WTC11 (cell line): ENCODE measurements at regions not wholly inside any gene's neighbourhood (a gene's known extent, or its start where the extent isn't known, plus 50 kb on each side); places are given as distances from the start of the nearest gene placed in this dataset.

Experiments
- ATAC-seq: fragments of 200-7000 bp; cut with Tn5 transposase; 2 replicates; pipeline ENCODE4 v1.10.0; 2021; ENCODE audit warnings: mild to moderate bottlenecking, moderate library complexity
- CTCF ChIA-PET: fragments of 300-600 bp; sonication (Branson Sonifier 250); formaldehyde crosslinking; loops from one replicate; lab custom pipeline; 2021; ENCODE audit warnings: antibody characterized with exemption; lab: Charles Lee
- POLR2A ChIA-PET: fragments of 350-600 bp; sonication (Branson Sonifier 250); formaldehyde crosslinking; loops from one replicate; lab custom pipeline; 2021; ENCODE audit warnings: antibody characterized with exemption; lab: Charles Lee
- DNase-seq: peaks from one replicate; pipeline ENCODE4 v3.0.0; 2021; ENCODE audit warnings: low spot score
- H3K27ac Mint-ChIP-seq: 2 replicates; pipeline ENCODE4 v1.8.0; 2021; ENCODE audit warnings: mixed read lengths
- H3K27me3 Mint-ChIP-seq: 2 replicates; pipeline ENCODE4 v1.8.0; 2021; ENCODE audit warnings: low read depth, mild to moderate bottlenecking, moderate library complexity, mixed read lengths
- H3K36me3 Mint-ChIP-seq: 2 replicates; pipeline ENCODE4 v1.8.0; 2021; ENCODE audit warnings: mixed read lengths
- H3K4me1 Mint-ChIP-seq: 2 replicates; pipeline ENCODE4 v1.8.0; 2022; ENCODE audit warnings: mixed read lengths
- H3K4me3 Mint-ChIP-seq: 2 replicates; pipeline ENCODE4 v1.8.0; 2021; ENCODE audit warnings: mild to moderate bottlenecking, moderate library complexity, mixed read lengths
- H3K9me3 Mint-ChIP-seq: 2 replicates; pipeline ENCODE4 v1.8.0; 2021; ENCODE audit warnings: mixed read lengths
- ATF3 ChIP-seq: sonication (generic); formaldehyde crosslinking; conservative IDR thresholded peaks from 2 replicates; pipeline ENCODE4 v1.8.1; 2022; ENCODE audit warnings: mild to moderate bottlenecking, missing genetic modification reagents
- CREB1 ChIP-seq: sonication (generic); formaldehyde crosslinking; IDR thresholded peaks from 2 replicates; pipeline ENCODE4 v1.8.0; 2023; ENCODE audit warnings: mild to moderate bottlenecking, missing genetic modification reagents
- CTCF ChIP-seq: fragments of 200-600 bp; IDR thresholded peaks from 2 replicates; pipeline ENCODE4 v1.8.0; 2022; ENCODE audit warnings: antibody characterized with exemption
- E2F5 ChIP-seq: sonication (generic); formaldehyde crosslinking; IDR thresholded peaks from 2 replicates; pipeline ENCODE4 v1.8.1; 2022; ENCODE audit warnings: mild to moderate bottlenecking, moderate library complexity, missing genetic modification reagents
- ELF4 ChIP-seq: sonication (generic); formaldehyde crosslinking; IDR thresholded peaks from 2 replicates; pipeline ENCODE4 v1.8.1; 2022; ENCODE audit warnings: low read depth, mild to moderate bottlenecking, moderate library complexity, missing genetic modification reagents
- ETV6 ChIP-seq: sonication (generic); formaldehyde crosslinking; IDR thresholded peaks from 2 replicates; pipeline ENCODE4 v1.8.1; 2022; ENCODE audit warnings: mild to moderate bottlenecking, missing genetic modification reagents
- GRHL2 ChIP-seq: fragments of 250-450 bp; sonication (Bioruptor Pico); IDR thresholded peaks from 2 replicates; pipeline ENCODE4 v1.8.0; 2022; ENCODE audit warnings: mild to moderate bottlenecking, moderate library complexity; ENCODE audit not compliant: insufficient replicate concordance, severe bottlenecking
- HMGA2 ChIP-seq: fragments of 250-450 bp; sonication (Bioruptor Pico); IDR thresholded peaks from 2 replicates; pipeline ENCODE4 v1.4.0; 2021; ENCODE audit warnings: mild to moderate bottlenecking, moderate library complexity
- IRF2 ChIP-seq: sonication (generic); formaldehyde crosslinking; IDR thresholded peaks from 2 replicates; pipeline ENCODE4 v1.8.0; 2022; ENCODE audit warnings: low read depth, missing genetic modification reagents, borderline replicate concordance
- MAX ChIP-seq: sonication (generic); formaldehyde crosslinking; IDR thresholded peaks from 2 replicates; pipeline ENCODE4 v1.8.0; 2022; ENCODE audit warnings: mild to moderate bottlenecking, missing genetic modification reagents
- MLX ChIP-seq: sonication (generic); formaldehyde crosslinking; IDR thresholded peaks from 2 replicates; pipeline ENCODE4 v1.8.1; 2023; ENCODE audit warnings: mild to moderate bottlenecking, missing genetic modification reagents, moderate library complexity
- NFE2L1 ChIP-seq: sonication (generic); formaldehyde crosslinking; IDR thresholded peaks from 2 replicates; pipeline ENCODE4 v1.8.1; 2023; ENCODE audit warnings: missing genetic modification reagents
- NFYB ChIP-seq: sonication (generic); formaldehyde crosslinking; conservative IDR thresholded peaks from 2 replicates; pipeline ENCODE4 v1.8.0; 2022; ENCODE audit warnings: low read depth, missing genetic modification reagents
- NR1H2 ChIP-seq: sonication (generic); formaldehyde crosslinking; IDR thresholded peaks from 2 replicates; pipeline ENCODE4 v1.9.0; 2021; ENCODE audit warnings: mild to moderate bottlenecking, moderate library complexity, missing genetic modification reagents
- PRDM15 ChIP-seq: sonication (generic); formaldehyde crosslinking; IDR thresholded peaks from 2 replicates; pipeline ENCODE4 v1.8.0; 2022; ENCODE audit warnings: missing genetic modification reagents
- TEAD4 ChIP-seq: sonication (generic); formaldehyde crosslinking; IDR thresholded peaks from 2 replicates; pipeline ENCODE4 v1.8.0; 2022; ENCODE audit warnings: mild to moderate bottlenecking, missing genetic modification reagents
- TP53 ChIP-seq: sonication (generic); formaldehyde crosslinking; IDR thresholded peaks from 2 replicates; pipeline ENCODE4 v1.8.1; 2023; ENCODE audit warnings: mild to moderate bottlenecking, missing genetic modification reagents
- ZBTB21 ChIP-seq: sonication (generic); formaldehyde crosslinking; IDR thresholded peaks from 2 replicates; pipeline ENCODE4 v1.8.1; 2023; ENCODE audit warnings: mild to moderate bottlenecking, missing genetic modification reagents, borderline replicate concordance
- ZBTB43 ChIP-seq: sonication (generic); formaldehyde crosslinking; IDR thresholded peaks from 2 replicates; pipeline ENCODE4 v1.8.1; 2023; ENCODE audit warnings: mild to moderate bottlenecking, missing genetic modification reagents
- ZMAT4 ChIP-seq: fragments of 250-450 bp; sonication (Bioruptor Pico); IDR thresholded peaks from 2 replicates; pipeline ENCODE4 v1.9.0; 2021; ENCODE audit warnings: mild to moderate bottlenecking
- ZNF232 ChIP-seq: sonication (generic); formaldehyde crosslinking; IDR thresholded peaks from 2 replicates; pipeline ENCODE4 v1.8.0; 2022; ENCODE audit warnings: mild to moderate bottlenecking, missing genetic modification reagents
- ZNF263 ChIP-seq: sonication (generic); formaldehyde crosslinking; IDR thresholded peaks from 2 replicates; pipeline ENCODE4 v1.8.1; 2022; ENCODE audit warnings: low read depth, mild to moderate bottlenecking, moderate library complexity, missing genetic modification reagents
- ZNF671 ChIP-seq: fragments of 250-450 bp; sonication (Bioruptor Pico); IDR thresholded peaks from 2 replicates; pipeline ENCODE4 v1.8.0; 2021; ENCODE audit warnings: mild to moderate bottlenecking

GRCh38 chr3:8204853-8205650 is 296.6 kb upstream of the LMCD1 start:
- DNase-seq, result no peak
- Mint-ChIP-seq H3K9me3 (peaks cover 15% of the 10 kb centered on the region), H3K4me3 (no peak overlapping the region), H3K27me3 (no peaks in the 10 kb centered on the region), H3K36me3 (no peaks in the 10 kb centered on the region), H3K4me1 (peaks cover 16% of the 10 kb centered on the region), H3K27ac (no peak overlapping the region)
- ChIA-PET POLR2A (no interaction called here), CTCF (no interaction called here)
- no peak for ATAC-seq
- TF ChIP-seq ELF4, result no peak
- no peak for TF ChIP-seq ZNF263 (CRISPR knock-in tag)
- no peak for TF ChIP-seq ZNF232 (CRISPR knock-in tag)
- no peak for TF ChIP-seq GRHL2 (CRISPR knock-in tag)
- TF ChIP-seq MLX (CRISPR knock-in tag), result no peak
- no peak for TF ChIP-seq ATF3
- TF ChIP-seq ZMAT4 (CRISPR knock-in tag), result no peak
- TF ChIP-seq E2F5 (CRISPR knock-in tag), result no peak
- no peak for TF ChIP-seq ZBTB43
- no peak for TF ChIP-seq TEAD4 (CRISPR knock-in tag)
- TF ChIP-seq PRDM15, result no peak
- no peak for TF ChIP-seq IRF2
- no peak for TF ChIP-seq HMGA2
- TF ChIP-seq MAX (CRISPR knock-in tag), result no peak
- TF ChIP-seq CTCF, result no peak
- no peak for TF ChIP-seq ETV6 (CRISPR knock-in tag)

- TF ChIP-seq CREB1 (CRISPR knock-in tag) (no peak), MLX (CRISPR knock-in tag) (no peak), ATF3 (no peak), MAX (CRISPR knock-in tag) (no peak), TP53 (CRISPR knock-in tag) (no peak), ZNF671 (CRISPR knock-in tag) (no peak), ZBTB21 (CRISPR knock-in tag) (no peak), ZNF263 (CRISPR knock-in tag) (no peak), NFYB (CRISPR knock-in tag) (no peak), NFE2L1 (CRISPR knock-in tag) (no peak), NR1H2 (no peak)
- DNase-seq (no peak), ATAC-seq (no peak)
- no peak overlapping the region for H3K4me3 Mint-ChIP-seq
- H3K4me1 Mint-ChIP-seq, result peaks cover 14% of the 10 kb centered on the region
- ChIA-PET CTCF (no interaction called here), POLR2A (no interaction called here)
- no peaks in the 10 kb centered on the region for H3K27me3 Mint-ChIP-seq
- peaks cover 15% of the 10 kb centered on the region for H3K9me3 Mint-ChIP-seq
- H3K27ac Mint-ChIP-seq, result no peak overlapping the region
- no peaks in the 10 kb centered on the region for H3K36me3 Mint-ChIP-seq
Measured at GRCh38 chr3:8205881-8206280, 295.7 kb upstream of the LMCD1 start.
